Panc1 (cell line): ENCODE measurements at regions not wholly inside any gene's neighbourhood (a gene's known extent, or its start where the extent isn't known, plus 50 kb on each side); places are given as distances from the start of the nearest gene placed in this dataset.

ENCODE experiments used
- CTCF ChIP-seq: fragments of 450-650 bp; IDR thresholded peaks from 2 replicates; pipeline ENCODE4 v1.5.1; 2017; ENCODE audit warnings: mild to moderate bottlenecking
- POLR2AphosphoS5 ChIP-seq: IDR thresholded peaks from 2 replicates; pipeline ENCODE4 v1.6.1; 2012; ENCODE audit warnings: mild to moderate bottlenecking, low read depth, low read length, moderate library complexity
- SIN3A ChIP-seq: IDR thresholded peaks from 2 replicates; pipeline ENCODE4 v1.6.1; 2012; ENCODE audit warnings: low read depth, mild to moderate bottlenecking, low read length, moderate library complexity, borderline replicate concordance; ENCODE audit not compliant: insufficient read depth
- TF ChIP-seq, protein P1 (sequence below), 2 experiments: IDR thresholded peaks; 2 replicates each; pipeline ENCODE4 v1.6.1; 2011 to 2012; ENCODE audit warnings: low read depth in 2 of 2, control low read depth in 1 of 2, low read length in 1 of 2, mild to moderate bottlenecking in 1 of 2, moderate library complexity in 1 of 2; ENCODE audit not compliant: insufficient read depth in 1 of 2

- no peak for TF ChIP-seq CTCF
- TF ChIP-seq, protein P1, sequence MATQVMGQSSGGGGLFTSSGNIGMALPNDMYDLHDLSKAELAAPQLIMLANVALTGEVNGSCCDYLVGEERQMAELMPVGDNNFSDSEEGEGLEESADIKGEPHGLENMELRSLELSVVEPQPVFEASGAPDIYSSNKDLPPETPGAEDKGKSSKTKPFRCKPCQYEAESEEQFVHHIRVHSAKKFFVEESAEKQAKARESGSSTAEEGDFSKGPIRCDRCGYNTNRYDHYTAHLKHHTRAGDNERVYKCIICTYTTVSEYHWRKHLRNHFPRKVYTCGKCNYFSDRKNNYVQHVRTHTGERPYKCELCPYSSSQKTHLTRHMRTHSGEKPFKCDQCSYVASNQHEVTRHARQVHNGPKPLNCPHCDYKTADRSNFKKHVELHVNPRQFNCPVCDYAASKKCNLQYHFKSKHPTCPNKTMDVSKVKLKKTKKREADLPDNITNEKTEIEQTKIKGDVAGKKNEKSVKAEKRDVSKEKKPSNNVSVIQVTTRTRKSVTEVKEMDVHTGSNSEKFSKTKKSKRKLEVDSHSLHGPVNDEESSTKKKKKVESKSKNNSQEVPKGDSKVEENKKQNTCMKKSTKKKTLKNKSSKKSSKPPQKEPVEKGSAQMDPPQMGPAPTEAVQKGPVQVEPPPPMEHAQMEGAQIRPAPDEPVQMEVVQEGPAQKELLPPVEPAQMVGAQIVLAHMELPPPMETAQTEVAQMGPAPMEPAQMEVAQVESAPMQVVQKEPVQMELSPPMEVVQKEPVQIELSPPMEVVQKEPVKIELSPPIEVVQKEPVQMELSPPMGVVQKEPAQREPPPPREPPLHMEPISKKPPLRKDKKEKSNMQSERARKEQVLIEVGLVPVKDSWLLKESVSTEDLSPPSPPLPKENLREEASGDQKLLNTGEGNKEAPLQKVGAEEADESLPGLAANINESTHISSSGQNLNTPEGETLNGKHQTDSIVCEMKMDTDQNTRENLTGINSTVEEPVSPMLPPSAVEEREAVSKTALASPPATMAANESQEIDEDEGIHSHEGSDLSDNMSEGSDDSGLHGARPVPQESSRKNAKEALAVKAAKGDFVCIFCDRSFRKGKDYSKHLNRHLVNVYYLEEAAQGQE (IDR thresholded peaks at IDR 0.05; ENCODE audit: insufficient read depth in 1 of 2, low read depth in 2 of 2, low read length in 1 of 2): no peak
- no peak for TF ChIP-seq SIN3A
- TF ChIP-seq POLR2AphosphoS5: no peak
These were observed 133.2 kb downstream of the MAP3K21 start for GRCh38 chr1:233460692-233461091.
